ENCODE measurements at regions not wholly inside any gene's neighbourhood (a gene's known extent, or its start where the extent isn't known, plus 50 kb on each side); places are given as distances from the start of the nearest gene placed in this dataset.
"Not testable (repeated sequence)": the region's sequence is repeated elsewhere in the genome, so short reads cannot be mapped to it uniquely, and the experiment has no call there.

DNA sequence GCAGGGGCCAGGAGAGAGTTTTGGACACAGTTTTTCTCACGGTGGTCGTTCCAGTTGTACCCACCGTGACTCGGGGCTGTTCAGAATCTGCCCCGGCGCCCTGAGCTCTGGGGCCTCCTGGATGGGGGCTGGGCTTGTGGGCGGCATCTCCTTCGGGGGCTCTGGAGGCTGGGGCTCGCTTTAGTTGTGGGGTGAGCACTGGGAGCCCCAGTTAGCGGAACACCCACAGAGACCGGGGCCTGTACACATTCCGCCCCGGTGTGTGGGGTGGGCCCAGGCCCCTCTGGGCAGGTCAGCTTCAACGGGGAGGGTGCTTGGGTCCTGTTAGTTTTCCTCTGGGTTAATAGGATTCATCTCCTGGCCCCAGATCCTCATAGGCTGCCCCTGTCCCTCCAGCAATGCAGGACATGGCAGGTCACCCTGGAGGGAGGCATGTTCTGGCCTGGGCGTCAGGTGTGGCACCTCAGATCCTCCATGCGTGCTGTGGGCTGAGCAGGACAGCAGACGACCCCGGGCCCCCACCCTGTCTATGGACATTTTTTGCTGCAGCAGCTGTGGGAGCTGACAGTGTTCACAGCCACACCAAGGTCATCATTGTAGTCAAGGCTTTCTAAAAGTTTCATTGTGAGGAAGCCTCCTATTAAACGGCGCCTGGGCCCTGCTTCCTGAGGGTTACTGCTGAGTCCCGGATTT, 393.2 kb downstream of the TMEM121 start:
- no peak for DNase-seq (ENCODE audit: low read depth in 2 of 2)

DNA sequence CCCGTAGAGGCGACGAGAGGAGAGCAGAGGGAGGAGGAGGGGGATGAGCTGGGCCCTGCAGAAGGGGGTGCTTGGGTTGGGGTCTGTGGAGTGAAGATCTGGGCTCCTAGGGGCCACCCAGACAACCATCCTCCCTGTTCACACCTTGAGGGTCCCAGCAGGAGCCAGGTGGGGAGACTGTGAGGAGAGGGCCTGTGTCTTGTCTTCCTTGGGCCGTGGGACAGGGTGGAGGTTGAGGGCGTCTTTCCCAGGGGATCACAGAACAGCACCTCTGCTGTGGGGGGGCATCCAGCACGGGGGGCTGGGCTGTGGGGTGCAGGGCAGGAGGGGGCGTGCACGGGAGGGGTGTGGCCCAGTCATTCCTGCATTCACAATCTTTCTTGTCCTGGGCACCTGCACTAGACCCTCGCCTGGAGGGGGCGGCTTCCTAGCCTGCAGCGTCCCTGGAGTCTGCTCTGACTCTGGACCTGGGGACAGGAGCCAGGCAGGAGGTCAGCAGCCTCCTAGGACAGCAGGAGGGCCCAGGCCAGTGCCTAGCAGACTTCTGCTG, 393.8 kb downstream of the TMEM121 start:
- DNase-seq (ENCODE audit: low read depth in 2 of 2): not testable (repeated sequence)

DNA sequence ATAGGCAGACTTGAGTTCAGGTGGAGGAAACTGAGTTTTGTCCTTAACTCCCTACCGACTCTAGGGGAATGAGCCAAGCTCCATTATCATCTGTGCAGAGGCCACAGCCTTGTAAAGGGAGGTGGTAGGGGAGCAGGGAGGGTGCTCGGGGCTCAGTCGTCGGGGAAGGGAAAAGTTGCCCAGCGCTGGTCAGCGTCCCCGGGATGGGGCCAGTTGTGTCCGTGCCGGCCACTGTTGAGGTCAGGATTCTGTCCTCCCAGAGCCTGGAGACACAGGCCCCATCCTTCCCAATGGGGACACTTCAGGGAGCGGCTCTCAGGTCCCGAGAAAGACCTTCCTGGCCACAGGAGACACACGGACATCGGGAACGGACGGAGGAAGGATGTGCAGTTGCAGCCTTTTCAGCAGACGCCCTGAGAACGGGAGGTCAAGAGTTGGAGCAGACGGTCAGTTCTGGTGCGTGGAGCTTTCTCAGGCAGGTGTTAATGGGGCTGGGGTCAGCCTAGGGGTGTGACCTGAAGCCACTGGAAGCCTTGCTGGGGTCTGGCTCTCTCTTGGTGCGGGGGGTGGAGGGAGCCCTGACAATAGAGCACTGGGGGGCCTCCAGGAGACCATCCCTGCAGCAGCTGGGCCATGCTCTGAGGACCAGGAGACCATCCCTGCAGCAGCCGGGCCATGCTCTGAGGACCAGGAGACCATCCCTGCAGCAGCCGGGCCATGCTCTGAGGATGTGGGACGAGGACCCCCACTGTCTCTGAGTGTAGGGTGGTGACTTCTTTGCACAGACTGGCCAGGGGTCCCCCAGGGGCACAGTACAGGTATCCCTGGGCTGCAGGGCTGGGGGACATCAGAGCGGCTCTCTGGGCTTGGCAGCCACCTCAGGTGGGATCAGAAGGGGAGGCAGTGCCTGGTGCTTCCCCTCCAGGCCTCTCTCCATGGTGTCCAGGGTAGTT, 394.7 kb downstream of the TMEM121 start:
- not testable (repeated sequence) for DNase-seq (ENCODE audit: low read depth in 2 of 2)

DNA sequence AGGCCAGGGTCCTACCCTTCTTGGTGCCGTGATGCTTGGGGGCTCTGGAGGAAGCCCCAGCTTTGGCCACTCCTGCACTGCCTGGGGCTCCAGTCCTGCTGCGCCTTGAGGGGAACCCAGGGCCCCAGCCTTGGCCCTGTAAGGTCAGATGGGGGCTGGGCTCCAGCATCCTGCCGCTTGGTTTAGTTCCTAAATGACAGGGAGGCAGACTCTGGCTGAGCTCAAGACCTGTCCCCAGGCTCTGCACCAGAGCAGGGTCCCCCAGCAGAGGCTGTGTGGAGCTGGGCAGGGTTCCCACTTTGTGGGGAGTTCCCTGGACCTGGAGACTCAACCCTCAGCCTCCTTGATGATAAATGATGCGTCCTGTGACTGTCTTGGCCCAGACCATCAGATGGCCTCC, 395.4 kb downstream of the TMEM121 start:
- not testable (repeated sequence) for DNase-seq (ENCODE audit: low read depth in 2 of 2)

DNA sequence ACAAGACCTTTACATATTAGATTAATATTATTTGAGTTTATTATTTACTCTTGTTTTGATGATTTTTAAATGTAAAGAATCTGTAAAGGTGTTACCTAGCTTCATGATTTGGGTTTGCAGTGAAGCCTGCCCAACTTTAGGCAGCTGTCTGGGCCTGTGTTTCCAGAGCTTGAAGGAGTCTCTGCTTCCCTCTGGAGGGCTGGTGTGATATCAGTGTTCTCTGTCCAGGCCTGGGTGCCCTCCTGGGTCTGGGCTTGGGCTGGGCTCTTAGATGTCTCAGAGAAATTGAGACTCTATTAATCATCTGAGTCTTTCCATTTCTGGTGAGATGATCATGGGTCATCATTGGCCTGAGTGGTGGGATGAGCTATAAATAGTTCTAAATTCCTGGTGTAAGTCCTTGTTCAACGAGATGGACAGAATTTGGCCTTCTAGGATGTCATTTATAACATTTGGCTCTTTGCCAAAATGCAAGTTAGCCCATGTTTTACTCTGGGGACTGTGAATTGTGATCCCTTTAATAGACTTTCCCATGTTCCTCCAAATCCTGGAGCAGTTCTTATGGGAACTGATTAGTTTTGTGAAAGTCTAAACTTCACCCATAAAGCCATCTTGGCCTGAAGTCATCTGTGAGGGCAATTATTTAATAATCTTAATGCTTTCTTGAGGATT, 397.3 kb downstream of the TMEM121 start:
- DNase-seq (ENCODE audit: low read depth in 2 of 2): not testable (repeated sequence)

DNA sequence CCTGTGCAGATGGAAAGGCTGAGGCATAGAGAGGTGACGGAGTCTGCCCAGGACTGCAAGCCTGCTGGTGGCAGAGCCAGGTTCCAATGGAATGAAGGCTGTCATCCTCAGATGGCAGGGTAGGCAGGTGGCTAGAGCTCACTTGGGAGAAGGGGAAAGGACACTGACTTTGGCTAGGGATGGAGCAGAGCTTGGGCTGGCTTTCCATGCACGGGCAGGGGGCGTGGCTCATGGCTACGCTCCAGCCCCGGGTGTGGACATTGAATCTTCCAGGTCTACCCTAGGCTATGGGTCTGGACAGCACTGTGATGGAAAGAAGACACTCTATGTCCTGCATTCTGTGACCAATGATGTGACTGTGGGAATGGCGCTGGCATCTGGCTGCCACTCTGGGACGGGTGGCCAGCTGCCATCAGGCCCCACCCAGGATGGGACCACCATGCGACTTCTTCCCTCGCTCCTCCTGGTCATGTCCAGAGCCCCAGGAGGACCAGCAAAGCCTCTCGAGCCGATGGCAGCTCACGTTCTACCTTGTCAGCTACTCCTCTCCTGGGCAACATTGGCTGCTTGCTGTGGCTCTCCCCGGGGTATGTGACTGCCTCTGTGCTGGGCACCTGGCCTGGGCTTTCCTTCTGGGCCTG, 398.7 kb downstream of the TMEM121 start:
- DNase-seq (ENCODE audit: low read depth in 2 of 2): no peak

DNA sequence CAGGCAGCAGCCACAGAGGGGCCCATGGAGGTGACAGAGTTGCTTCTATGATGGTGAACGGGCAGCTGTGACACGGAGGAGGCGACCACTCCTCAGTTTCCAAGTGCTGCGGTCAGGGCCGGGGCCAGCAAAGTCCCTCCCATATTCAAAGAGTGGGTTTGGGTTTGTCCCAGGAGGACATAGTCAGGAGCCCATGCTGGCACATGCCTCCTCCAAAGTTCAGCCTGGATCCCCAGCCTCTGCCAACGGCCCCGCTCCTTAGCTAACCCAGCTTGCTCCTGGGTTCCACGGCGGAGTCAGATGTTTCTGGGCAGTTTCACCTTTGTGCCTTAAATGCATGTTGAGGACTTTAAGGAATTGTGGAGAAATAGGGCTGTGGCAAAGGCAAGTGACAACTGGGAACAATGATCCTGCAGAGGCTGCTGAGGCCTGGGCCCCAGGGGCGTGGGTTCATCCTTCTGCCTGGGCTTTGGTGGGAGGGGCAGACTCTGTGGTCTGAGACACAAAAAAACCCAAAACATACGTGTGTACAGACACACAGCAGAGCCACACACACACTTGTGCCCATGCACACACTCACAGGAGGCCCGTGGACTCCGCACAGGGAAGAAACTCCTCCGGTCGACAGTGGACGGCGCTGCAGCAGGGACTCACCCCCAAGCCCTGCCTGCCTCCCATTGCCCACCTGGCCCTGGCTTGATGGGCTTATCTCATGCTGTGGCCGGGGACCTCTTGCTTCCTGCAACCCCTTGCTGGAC, 399.4 kb downstream of the TMEM121 start:
- no peak for DNase-seq (ENCODE audit: low read depth in 2 of 2)

DNA sequence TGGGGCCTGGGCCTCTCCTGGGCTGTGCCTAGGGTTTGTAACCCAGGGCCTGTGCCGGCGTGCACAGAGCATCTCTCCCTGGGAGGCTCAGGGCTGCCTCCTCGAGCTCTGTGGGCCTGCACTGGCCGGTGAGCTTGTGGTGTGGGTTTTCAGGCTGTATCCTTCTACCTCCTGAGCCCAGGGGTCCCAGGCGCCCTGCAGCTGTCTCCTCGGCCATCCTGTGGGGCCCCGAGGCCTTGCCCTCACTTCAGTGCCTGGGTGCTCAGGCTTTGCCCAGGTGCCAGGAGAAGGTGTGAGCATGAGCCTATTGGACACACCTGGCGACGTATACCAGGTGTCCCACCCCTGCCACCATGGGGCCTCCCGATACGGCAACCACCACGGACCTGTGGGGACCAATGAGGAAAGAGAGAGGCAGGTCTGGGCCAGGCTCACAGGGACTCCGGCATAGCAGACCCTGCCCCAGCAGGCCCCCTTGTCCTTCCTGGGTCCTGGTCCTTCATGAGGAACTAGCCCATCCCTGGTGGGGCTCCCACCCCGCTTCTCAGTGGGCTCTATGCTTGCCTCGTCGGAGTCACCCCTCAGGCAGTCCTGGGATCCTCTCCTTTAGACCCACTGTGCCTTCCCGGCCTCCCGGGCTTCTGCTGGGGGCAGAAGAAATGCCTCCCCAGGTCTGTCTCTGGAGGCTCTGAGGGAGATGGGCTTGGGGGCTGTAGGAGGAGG, 400.2 kb downstream of the TMEM121 start:
- no peak for DNase-seq (ENCODE audit: low read depth in 2 of 2)

DNA sequence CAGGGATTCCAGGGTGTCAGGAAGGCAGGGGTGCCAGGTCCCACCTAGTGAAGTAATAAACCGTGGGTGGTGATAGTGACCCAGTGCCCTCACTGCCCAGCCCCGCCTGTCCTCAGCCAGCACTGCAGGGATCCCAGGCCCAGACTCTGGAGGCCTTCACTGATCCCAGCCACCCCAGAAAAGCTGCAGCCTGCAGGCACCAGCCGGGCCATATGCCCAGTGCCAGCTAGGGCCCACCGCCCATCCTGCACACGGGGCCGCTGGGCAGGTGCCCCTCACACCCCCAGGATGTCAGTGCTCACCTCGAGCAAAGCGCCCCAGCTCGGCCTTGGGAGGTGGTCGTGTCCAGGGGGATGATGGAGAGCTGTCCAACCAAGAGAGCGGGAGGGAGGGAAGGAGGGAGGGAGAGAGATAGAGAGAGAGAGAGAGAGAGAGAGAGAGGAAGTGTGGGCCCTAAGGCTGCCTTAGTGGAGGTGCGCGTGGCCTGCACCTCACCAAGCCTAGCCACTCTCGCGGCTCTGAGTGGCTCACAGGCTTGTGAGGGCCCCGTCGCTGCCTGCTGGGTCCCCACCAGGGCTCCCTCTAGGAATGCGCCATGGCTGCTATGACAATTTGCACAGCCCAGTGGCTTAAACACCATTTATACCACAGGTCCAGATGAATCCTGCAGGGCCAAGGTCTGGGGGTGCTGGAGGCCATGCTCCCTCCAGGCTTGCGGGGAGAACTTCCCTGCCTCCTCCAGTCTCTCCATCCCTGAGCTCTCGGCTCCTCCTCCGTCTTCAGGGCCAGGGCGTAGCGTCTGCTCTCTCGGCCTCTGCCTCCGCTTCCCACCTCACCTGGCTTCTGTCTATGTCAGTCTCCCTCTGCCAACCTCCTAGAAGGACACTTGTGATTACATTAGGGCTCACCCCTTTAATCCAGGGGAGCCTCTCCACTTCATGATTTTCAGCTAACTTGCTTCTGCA, 401.0 kb downstream of the TMEM121 start:
- no peak for DNase-seq (ENCODE audit: low read depth in 2 of 2)

DNA sequence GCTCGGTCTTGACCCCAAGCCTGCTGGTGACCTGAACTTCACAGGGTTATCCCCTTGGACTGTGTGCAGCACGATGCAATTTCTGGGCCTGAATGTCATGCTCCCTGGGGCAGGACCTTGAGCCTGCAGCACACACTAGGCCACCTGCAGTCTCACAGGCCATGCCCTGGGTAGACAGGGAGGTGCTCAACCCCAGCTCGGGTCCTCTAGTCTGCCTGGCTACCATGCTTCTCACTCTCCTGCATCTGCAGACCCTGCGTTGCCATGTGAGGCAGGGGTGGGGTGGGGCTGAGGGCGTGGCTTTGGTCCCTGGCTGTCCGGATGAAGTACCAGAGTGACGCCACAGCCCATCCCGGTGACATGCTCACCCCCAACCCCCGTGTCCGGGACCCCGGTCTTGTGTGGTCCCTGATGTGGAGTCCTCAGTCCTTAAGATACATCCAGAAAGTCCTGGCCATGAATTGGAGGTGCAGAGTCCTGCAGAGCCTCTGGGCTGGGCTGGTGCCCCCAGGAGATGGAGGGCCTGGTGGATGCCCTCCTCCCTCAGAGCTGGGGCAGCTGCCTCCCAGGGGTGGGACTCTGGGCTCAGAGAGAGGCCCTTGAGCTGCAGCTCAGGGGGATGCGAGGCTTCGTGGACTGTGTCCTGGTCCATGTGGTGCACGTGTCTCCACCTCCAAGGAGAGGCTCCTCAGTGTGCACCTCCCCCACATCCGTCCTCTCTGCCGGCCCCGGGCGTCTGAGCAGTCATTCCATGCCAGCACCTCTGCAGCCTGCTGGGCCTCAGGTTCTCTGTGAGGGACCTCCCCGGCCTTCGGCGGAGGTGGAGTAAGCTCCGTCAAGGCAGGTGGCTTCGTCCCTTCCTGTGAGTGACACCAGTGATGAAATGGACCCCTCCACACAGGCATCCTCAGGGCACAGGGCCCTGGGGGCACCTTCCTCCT, 402.1 kb downstream of the TMEM121 start:
- not testable (repeated sequence) for DNase-seq (ENCODE audit: low read depth in 2 of 2)

DNA sequence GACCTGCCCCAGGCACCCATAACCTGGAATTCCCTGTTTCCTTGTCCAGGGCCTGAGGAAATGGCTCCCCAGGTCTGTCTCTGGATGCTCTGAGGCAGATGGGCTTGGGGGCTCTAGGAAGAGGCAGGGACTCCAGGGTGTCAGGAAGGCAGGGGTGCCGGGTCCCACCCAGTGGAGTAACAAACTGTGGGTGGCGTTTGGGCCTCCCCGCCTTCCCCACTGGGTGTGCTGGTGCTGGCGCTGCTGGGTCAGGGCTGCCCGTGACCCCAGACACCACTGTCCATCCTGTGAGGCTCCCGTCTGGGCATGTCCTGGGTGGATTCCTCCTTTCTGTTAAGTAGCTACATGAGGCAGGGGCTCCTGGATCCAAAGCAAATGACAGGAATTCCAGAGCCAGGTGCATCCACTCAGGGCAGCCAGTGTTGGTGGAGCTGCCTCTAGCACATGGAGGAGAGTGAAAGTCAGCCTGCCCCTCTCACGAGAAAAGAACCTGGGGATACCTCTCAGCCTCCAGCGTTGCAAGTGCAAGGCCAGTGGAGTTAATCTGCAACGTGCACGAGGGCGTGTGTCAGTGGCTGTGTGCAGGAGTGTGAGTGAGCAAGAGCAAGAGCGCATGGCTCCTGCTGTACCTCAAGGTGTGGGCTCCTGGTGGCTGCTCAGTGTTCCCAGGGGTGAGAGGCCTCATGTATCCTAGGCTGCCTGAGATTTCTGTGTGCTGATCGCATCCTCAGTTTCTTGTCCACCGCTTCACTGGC, 403.1 kb downstream of the TMEM121 start:
- no peak for DNase-seq (ENCODE audit: low read depth in 2 of 2)

DNA sequence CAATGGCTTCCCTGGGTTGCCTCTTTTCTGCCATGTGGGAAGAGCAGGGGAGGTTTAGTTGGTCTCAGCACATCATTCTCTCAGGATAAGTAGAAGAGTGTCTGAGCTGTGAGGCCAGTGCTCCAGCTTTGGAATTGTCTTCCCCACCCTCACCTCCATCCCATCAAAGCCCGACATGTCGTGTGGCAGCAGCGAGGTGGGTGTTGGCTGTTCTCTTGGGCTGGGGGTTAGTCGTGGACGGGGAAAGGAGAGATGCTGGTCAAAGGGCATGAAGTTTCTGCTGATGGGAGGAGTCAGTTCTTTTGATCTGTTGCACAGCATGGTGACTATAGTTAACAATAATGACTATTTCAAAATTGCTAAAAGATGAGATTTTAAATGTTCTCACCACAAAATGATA, 404.2 kb downstream of the TMEM121 start:
- no peak for DNase-seq (ENCODE audit: low read depth in 2 of 2)

DNA sequence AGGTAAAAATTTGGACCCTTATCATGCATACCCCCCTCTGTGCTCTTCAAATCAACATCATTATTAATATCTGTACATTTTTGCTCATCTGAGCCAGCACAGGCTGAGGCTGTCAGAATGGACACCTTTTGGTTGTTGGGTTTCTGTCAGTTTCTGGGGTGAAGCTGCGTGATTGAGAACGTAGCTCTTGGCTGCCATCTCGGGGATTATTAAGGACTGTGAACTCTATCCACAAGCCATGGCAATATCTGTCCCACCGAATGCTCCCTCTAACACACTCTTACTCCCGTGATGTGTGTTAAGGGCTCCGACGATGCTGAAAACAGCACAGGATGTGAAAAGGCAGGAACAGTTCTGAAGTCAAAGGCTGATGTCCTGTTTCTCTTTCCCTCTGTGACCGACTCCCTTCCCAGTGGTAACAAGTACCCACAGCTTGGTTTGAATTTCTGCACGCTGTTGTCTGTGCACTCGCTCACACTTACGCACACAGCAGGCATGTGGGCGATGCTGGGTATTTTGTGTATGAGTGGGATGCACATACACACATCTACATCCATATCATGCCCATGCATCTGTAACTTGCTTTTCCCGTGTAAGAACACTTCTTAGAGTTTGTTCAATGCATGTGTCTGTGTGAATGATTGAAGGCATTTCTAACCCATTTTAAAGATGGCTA, 405.6 kb downstream of the TMEM121 start:
- no peak for DNase-seq (ENCODE audit: low read depth in 2 of 2)

DNA sequence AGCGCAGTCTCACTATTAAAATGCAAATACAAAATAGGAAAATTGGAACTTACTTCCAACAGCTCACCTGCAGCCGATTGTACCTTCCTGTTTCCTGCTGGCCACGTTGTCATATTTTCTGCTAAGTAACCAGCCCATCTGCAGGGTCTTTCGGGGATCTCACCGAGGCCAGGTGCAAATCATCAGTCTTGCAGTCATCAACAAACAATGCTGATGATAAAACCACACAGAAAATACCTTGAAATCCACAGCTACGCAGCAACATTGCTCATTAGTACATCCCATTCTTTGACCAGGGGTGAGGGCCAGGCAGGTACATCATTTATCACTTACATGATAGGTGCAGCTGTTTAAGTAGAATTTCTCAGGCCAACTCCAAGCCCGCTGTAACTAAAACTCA, 406.9 kb downstream of the TMEM121 start:
- no peak for DNase-seq (ENCODE audit: low read depth in 2 of 2)

DNA sequence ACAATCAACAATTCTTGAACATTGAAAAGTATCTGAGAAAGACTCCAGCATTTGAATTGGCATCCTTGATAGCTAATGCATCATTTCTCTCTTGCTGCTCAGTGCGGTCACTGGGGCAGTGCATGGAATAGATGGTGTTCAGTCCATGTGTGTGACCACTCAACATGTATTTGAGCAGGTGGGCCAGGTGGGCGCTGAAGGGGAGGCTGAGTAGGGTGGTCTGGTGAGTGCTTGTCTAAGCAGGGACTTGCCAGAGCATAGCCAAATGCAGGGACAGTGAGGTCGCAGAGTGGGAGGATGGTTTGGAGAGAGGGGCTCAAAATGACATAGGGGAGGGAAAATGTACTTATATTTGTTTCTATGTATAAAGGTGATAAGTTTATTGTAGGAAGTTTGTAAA, 409.0 kb downstream of the TMEM121 start:
- no peak for DNase-seq (ENCODE audit: low read depth in 2 of 2)

DNA sequence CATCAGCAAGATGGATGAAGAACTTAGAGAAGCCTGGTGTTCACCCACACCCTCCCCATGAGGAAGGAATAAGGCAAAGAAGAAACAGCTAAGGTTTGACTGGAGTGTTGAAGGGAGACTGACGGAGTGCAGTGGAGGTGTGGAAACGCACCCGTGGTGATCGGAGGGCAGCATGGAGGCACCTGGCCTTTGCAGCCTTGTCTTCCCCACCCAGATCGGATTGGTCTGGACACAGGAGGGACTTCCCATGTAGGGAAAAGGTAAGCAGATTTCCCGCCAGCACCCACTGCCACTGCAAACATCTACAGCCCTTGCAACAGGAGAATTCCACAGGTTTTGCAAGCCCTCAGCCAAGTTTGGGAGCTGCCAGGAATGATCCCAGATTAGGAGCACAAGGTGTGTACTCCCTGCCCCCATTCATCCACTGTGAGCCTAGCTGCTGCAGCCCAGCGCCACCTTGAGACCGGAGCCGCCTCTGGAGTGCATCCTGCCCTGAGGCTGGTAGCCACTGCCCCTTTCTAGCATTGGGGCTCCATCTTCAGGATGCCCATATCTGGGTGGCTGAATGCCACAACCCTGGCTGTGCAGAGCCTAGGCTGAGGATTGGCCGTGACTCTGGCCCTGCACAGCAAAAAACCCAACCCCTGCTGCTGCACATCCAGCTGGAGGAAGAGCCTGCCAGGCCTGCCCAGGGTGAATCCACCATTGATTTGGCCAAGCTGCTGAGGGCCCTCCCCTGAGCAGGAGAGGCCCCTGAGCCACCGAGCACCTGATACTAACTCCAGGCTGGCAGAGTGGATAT, 411.1 kb downstream of the TMEM121 start:
- no peak for DNase-seq (ENCODE audit: low read depth in 2 of 2)

Data from stimulated activated CD4-positive, alpha-beta T cell treated with anti-CD3 and anti-CD28 coated beads, Interleukin-12 subunit alpha, Interleukin-12 subunit beta, amount 100 ng/mL, for 24 hours (primary cell).